IMR-90 (cell line): ENCODE measurements at regions not wholly inside any gene's neighbourhood (a gene's known extent, or its start where the extent isn't known, plus 50 kb on each side); places are given as distances from the start of the nearest gene placed in this dataset.

ENCODE experiments used
- ATAC-seq: fragments of 200-7000 bp; cut with Tn5 transposase; 2 replicates; pipeline ENCODE4 v1.9.1; 2020; ENCODE audit warnings: low read depth, mild to moderate bottlenecking, moderate library complexity
- BruUV-seq: library from RNA; stranded (reverse); fragments of 400-500 nt; replicated peaks from 2 replicates; lab custom pipeline; 2021; lab: Mats Ljungman, UMichigan
- CTCF ChIA-PET: fragments of 300-600 bp; formaldehyde crosslinking; extraction: SDS; loops from one replicate; lab custom pipeline; 2021; ENCODE audit warnings: antibody characterized with exemption; lab: Yijun Ruan, JAX
- POLR2A ChIA-PET: fragments of 300-600 bp; sonication (Branson Sonifier 250); formaldehyde crosslinking; loops from one replicate; lab custom pipeline; 2022; ENCODE audit warnings: antibody characterized with exemption; ENCODE audit not compliant: unreplicated experiment; lab: Charles Lee
- DNase-seq: peaks from one replicate; pipeline ENCODE4 v3.0.0; 2013
- H2AFZ ChIP-seq: replicated peaks from 2 replicates; pipeline ENCODE3; 2013; ENCODE audit warnings: low read length, mild to moderate bottlenecking; ENCODE audit not compliant: poor library complexity
- H2AK5ac ChIP-seq: 2 replicates; pipeline ENCODE4 v1.6.1; 2013; ENCODE audit warnings: low read depth, low read length, inconsistent platforms
- H2AK9ac ChIP-seq: replicated peaks from 2 replicates; pipeline ENCODE3; 2013; ENCODE audit warnings: mild to moderate bottlenecking, low read depth, low read length, moderate library complexity; ENCODE audit not compliant: poor library complexity
- H2BK120ac ChIP-seq: 2 replicates; pipeline ENCODE4 v1.6.1; 2013; ENCODE audit warnings: low read depth, low read length, inconsistent platforms
- H2BK15ac ChIP-seq: 3 replicates; pipeline ENCODE4 v1.6.1; 2013; ENCODE audit warnings: low read depth, low read length, inconsistent platforms
- H2BK20ac ChIP-seq: 2 replicates; pipeline ENCODE4 v1.6.1; 2013; ENCODE audit warnings: low read depth, mild to moderate bottlenecking, inconsistent platforms, low read length, moderate library complexity
- H2BK5ac ChIP-seq: 2 replicates; pipeline ENCODE4 v1.6.1; 2013; ENCODE audit warnings: mild to moderate bottlenecking, low read depth, low read length, inconsistent platforms; ENCODE audit not compliant: poor library complexity, severe bottlenecking
- H3K14ac ChIP-seq: replicated peaks from 2 replicates; pipeline ENCODE4 v1.6.1; 2013; ENCODE audit warnings: low read depth, low read length, inconsistent platforms
- H3K18ac ChIP-seq: 2 replicates; pipeline ENCODE4 v1.6.1; 2013; ENCODE audit warnings: low read depth, low read length, control low read depth
- H3K23ac ChIP-seq: 2 replicates; pipeline ENCODE4 v1.6.1; 2013; ENCODE audit warnings: low read depth, low read length, inconsistent platforms
- H3K27ac ChIP-seq: 2 replicates; pipeline ENCODE4 v1.5.1; 2013; ENCODE audit warnings: mild to moderate bottlenecking, control low read depth, low read length; ENCODE audit not compliant: insufficient read depth
- H3K27me3 ChIP-seq: 2 replicates; pipeline ENCODE4 v1.6.1; 2013; ENCODE audit warnings: low read length; ENCODE audit not compliant: control insufficient read depth, insufficient read depth
- H3K36me3 ChIP-seq: 2 replicates; pipeline ENCODE4 v1.6.1; 2013; ENCODE audit warnings: low read length, mixed read lengths; ENCODE audit not compliant: control insufficient read depth, insufficient read depth
- H3K4ac ChIP-seq: 2 replicates; pipeline ENCODE4 v1.6.1; 2013; ENCODE audit warnings: low read depth, low read length, inconsistent platforms
- H3K4me1 ChIP-seq: 2 replicates; pipeline ENCODE4 v1.6.1; 2013; ENCODE audit warnings: low read length, mixed read lengths; ENCODE audit not compliant: control insufficient read depth, insufficient read depth
- H3K4me2 ChIP-seq: 2 replicates; pipeline ENCODE4 v1.6.1; 2013; ENCODE audit warnings: low read depth, mild to moderate bottlenecking, control low read depth, low read length, moderate library complexity
- H3K4me3 ChIP-seq: 2 replicates; pipeline ENCODE4 v1.5.1; 2013; ENCODE audit warnings: low read depth, mild to moderate bottlenecking, control low read depth, low read length, moderate library complexity; ENCODE audit not compliant: insufficient read depth
- H3K56ac ChIP-seq: 2 replicates; pipeline ENCODE4 v1.6.1; 2013; ENCODE audit warnings: low read length, inconsistent platforms; ENCODE audit not compliant: insufficient read depth; ENCODE audit errors: extremely low read depth
- H3K79me1 ChIP-seq, 2 experiments: 2 replicates each; pipeline ENCODE4 v1.6.1; 2013; ENCODE audit warnings: low read length in 2 of 2, inconsistent platforms in 1 of 2, low read depth in 1 of 2
- H3K9ac ChIP-seq: 2 replicates; pipeline ENCODE4 v1.6.1; 2013; ENCODE audit warnings: low read depth, low read length, control low read depth
- H3K9me1 ChIP-seq: 2 replicates; pipeline ENCODE4 v1.6.1; 2013; ENCODE audit warnings: low read length, inconsistent platforms; ENCODE audit not compliant: insufficient read depth
- H3K9me3 ChIP-seq: 2 replicates; pipeline ENCODE4 v1.6.1; 2013; ENCODE audit warnings: low read length; ENCODE audit not compliant: control insufficient read depth, insufficient read depth
- H4K20me1 ChIP-seq: 2 replicates; pipeline ENCODE4 v1.6.1; 2013; ENCODE audit warnings: low read length, inconsistent platforms; ENCODE audit not compliant: insufficient read depth
- H4K5ac ChIP-seq: 2 replicates; pipeline ENCODE4 v1.6.1; 2013; ENCODE audit warnings: mild to moderate bottlenecking, low read depth, low read length, control low read depth
- H4K8ac ChIP-seq, 2 experiments: 2 replicates each; pipeline ENCODE4 v1.6.1; 2013; ENCODE audit warnings: low read depth in 2 of 2, low read length in 2 of 2, control low read depth in 1 of 2, inconsistent platforms in 1 of 2
- H4K91ac ChIP-seq: 2 replicates; pipeline ENCODE4 v1.6.1; 2013; ENCODE audit warnings: low read depth, low read length, inconsistent platforms; ENCODE audit not compliant: insufficient read depth
- BHLHE40 ChIP-seq: fragments of 150-350 bp; IDR thresholded peaks from 2 replicates; pipeline ENCODE4 v1.6.1; 2016; ENCODE audit warnings: mild to moderate bottlenecking, low read depth, low read length
- CEBPB ChIP-seq: IDR thresholded peaks from 2 replicates; pipeline ENCODE4 v1.6.1; 2012; ENCODE audit warnings: low read depth, low read length, improper control_type of control experiment
- CHD1 ChIP-seq: IDR thresholded peaks from 2 replicates; pipeline ENCODE4 v1.6.1; 2012; ENCODE audit warnings: low read depth, low read length, improper control_type of control experiment
- CTCF ChIP-seq: conservative IDR thresholded peaks from 2 replicates; pipeline ENCODE4 v1.5.1; 2012; ENCODE audit warnings: mild to moderate bottlenecking, low read depth, low read length, improper control_type of control experiment
- ELK1 ChIP-seq: fragments of 150-350 bp; IDR thresholded peaks from 2 replicates; pipeline ENCODE4 v1.6.1; 2016; ENCODE audit warnings: low read depth, mild to moderate bottlenecking, low read length, moderate library complexity, borderline replicate concordance
- FOS ChIP-seq: fragments of 150-350 bp; IDR thresholded peaks from 2 replicates; pipeline ENCODE4 v1.6.1; 2016; ENCODE audit warnings: low read depth, low read length
- MAFK ChIP-seq: IDR thresholded peaks from 2 replicates; pipeline ENCODE4 v1.6.1; 2012; ENCODE audit warnings: low read depth, low read length, improper control_type of control experiment
- MAZ ChIP-seq: IDR thresholded peaks from 2 replicates; pipeline ENCODE4 v1.6.1; 2012; ENCODE audit warnings: low read depth, mild to moderate bottlenecking, low read length, improper control_type of control experiment, moderate library complexity, borderline replicate concordance
- MXI1 ChIP-seq: IDR thresholded peaks from 2 replicates; pipeline ENCODE4 v1.6.1; 2012; ENCODE audit warnings: low read depth, mild to moderate bottlenecking, low read length, moderate library complexity, borderline replicate concordance
- POLR2A ChIP-seq: IDR thresholded peaks from 2 replicates; pipeline ENCODE4 v1.6.1; 2012; ENCODE audit warnings: mild to moderate bottlenecking, low read depth, low read length
- RAD21 ChIP-seq: IDR thresholded peaks from 2 replicates; pipeline ENCODE4 v1.6.1; 2012; ENCODE audit warnings: low read length, improper control_type of control experiment
- RCOR1 ChIP-seq: IDR thresholded peaks from 2 replicates; pipeline ENCODE4 v1.6.1; 2012; ENCODE audit warnings: mild to moderate bottlenecking, low read length, improper control_type of control experiment; ENCODE audit not compliant: insufficient replicate concordance
- RFX5 ChIP-seq: IDR thresholded peaks from 2 replicates; pipeline ENCODE4 v1.8.0; 2012; ENCODE audit warnings: low read depth, mild to moderate bottlenecking, low read length, moderate library complexity
- SMC3 ChIP-seq: fragments of 150-350 bp; IDR thresholded peaks from 2 replicates; pipeline ENCODE4 v1.6.1; 2016; ENCODE audit warnings: low read depth, mild to moderate bottlenecking, antibody characterized with exemption, low read length, moderate library complexity
- USF2 ChIP-seq: fragments of 150-350 bp; IDR thresholded peaks from 2 replicates; pipeline ENCODE4 v1.6.1; 2017; ENCODE audit warnings: mild to moderate bottlenecking, antibody characterized with exemption, low read length, low read depth
- WGBS, 2 experiments: methylation state at CpG; one replicate each; pipeline versions ENCODE4 v1.1.5 to v1.1.7; 2013; ENCODE audit warnings: missing lambda C conversion rate in 2 of 2; ENCODE audit not compliant: insufficient read length in 1 of 2; ENCODE audit errors: extremely low coverage in 2 of 2; 5-methylcytosine and 5-hydroxymethylcytosine counted together
- dilution Hi-C: fragments of 300-500 bp; cut with HindIII; formaldehyde crosslinking; loops from one replicate; pipeline ENCODE4 v1.14.3; 2018; ENCODE audit warnings: low sequenced_read_pairs; ENCODE audit not compliant: unreplicated experiment
- in situ Hi-C: fragments of 300-500 bp; cut with MboI; formaldehyde crosslinking; loops from 3 replicates; pipeline ENCODE4 v1.14.3; 2019; ENCODE audit warnings: low sequenced_read_pairs, inconsistent platforms, mixed read lengths
- intact Hi-C: fragments of 100-400 bp; cut with micrococcal nuclease; formaldehyde crosslinking; loops from 2 replicates; pipeline ENCODE4 v1.10.0; 2022

GRCh38 chr1:203932556-203932955, 71.2 kb downstream of the SNRPE start:
- Histone ChIP-seq H3K36me3 (no peaks in the 10 kb centered on the region), H3K23ac (no peak overlapping the region), H4K5ac (no peak overlapping the region), H4K91ac (no peak overlapping the region), H3K14ac (no peak overlapping the region), H2AFZ (no peak overlapping the region), H2AK5ac (no peak overlapping the region), H3K9me1 (no peaks in the 10 kb centered on the region), H3K56ac (no peak overlapping the region), H3K27me3 (peaks cover 10% of the 10 kb centered on the region), H4K8ac (no peak overlapping the region), H2AK9ac (no peak overlapping the region), H2BK15ac (no peak overlapping the region), H2BK5ac (no peak overlapping the region), H3K4me2 (no peak overlapping the region), H3K18ac (no peak overlapping the region), H3K9me3 (no peaks in the 10 kb centered on the region), H3K4ac (no peak overlapping the region), H3K9ac (no peak overlapping the region), H3K27ac (no peak overlapping the region), H3K4me3 (no peak overlapping the region), H2BK20ac (no peak overlapping the region), H3K4me1 (no peaks in the 10 kb centered on the region; the same call in 1 of the 2 replicates), H4K20me1 (no peaks in the 10 kb centered on the region), H3K79me1 (no peaks in the 10 kb centered on the region), H2BK120ac (no peak overlapping the region)
- ChIA-PET CTCF (no interaction called here), POLR2A (no interaction called here)
- no TSS peak for BruUV-seq
- in situ Hi-C loops (no loop called here), dilution Hi-C loops (no loop called here), intact Hi-C loops (no loop called here)
- WGBS, 2 experiments = no CpG with 5 or more reads among the region's 3 CpGs
- TF ChIP-seq RFX5 (no peak), MAZ (no peak), USF2 (no peak), ELK1 (no peak), CTCF (no peak), CHD1 (no peak), BHLHE40 (no peak), MXI1 (no peak), RAD21 (no peak), CEBPB (no peak), SMC3 (no peak), POLR2A (no peak), RCOR1 (no peak), FOS (no peak), MAFK (no peak)
- DNase-seq (no peak), ATAC-seq (no peak)
